Islet precursor cell (in vitro differentiated cells): ENCODE measurements at regions not wholly inside any gene's neighbourhood (a gene's known extent, or its start where the extent isn't known, plus 50 kb on each side); places are given as distances from the start of the nearest gene placed in this dataset.

ENCODE experiments used
- DNase-seq: peaks from one replicate; pipeline ENCODE4 v3.0.0-alpha.2; 2018

GRCh38 chr2:206212673-206213513 lies 53.2 kb downstream of the EEF1B2 start:
- DNase-seq: no peak

- DNase-seq: no peak
Measured at GRCh38 chr2:206213514-206213845, 53.8 kb downstream of the EEF1B2 start.

GRCh38 chr2:206217166-206217565 lies 57.3 kb upstream of the ZDBF2 start:
- peak; percentile 65 for DNase-seq

GRCh38 chr2:206217743-206218142 lies 56.7 kb upstream of the ZDBF2 start:
- peak; percentile 73 for DNase-seq

GRCh38 chr2:206218156-206218555 lies 56.3 kb upstream of the ZDBF2 start:
- no peak for DNase-seq

- no peak for DNase-seq
Measured at GRCh38 chr2:206218796-206219499, 55.5 kb upstream of the ZDBF2 start.

- no peak for DNase-seq
Measured at GRCh38 chr2:206219957-206220356, 54.5 kb upstream of the ZDBF2 start.

GRCh38 chr2:206220997-206221396 lies 53.5 kb upstream of the ZDBF2 start:
- DNase-seq: no peak
